LNCaP clone FGC (cell line): ENCODE measurements at regions not wholly inside any gene's neighbourhood (a gene's known extent, or its start where the extent isn't known, plus 50 kb on each side); places are given as distances from the start of the nearest gene placed in this dataset.
"Not testable (repeated sequence)": the region's sequence is repeated elsewhere in the genome, so short reads cannot be mapped to it uniquely, and the experiment has no call there.

Experiments
- DNase-seq: peaks from one replicate; pipeline ENCODE4 v3.0.0-alpha.2; 2011; ENCODE audit warnings: low read depth
- H3K4me3 ChIP-seq: 2 replicates; pipeline ENCODE4 v1.5.1; 2011; ENCODE audit warnings: mild to moderate bottlenecking, low read depth, low read length, control low read depth
- CTCF ChIP-seq: IDR thresholded peaks from 2 replicates; pipeline ENCODE4 v1.5.1; 2012; ENCODE audit warnings: mild to moderate bottlenecking; ENCODE audit not compliant: control insufficient read depth, insufficient read depth; ENCODE audit errors: extremely low read depth

GRCh38 chr14:28382444-28383190, 384.0 kb upstream of the FOXG1 start:
- no peak for TF ChIP-seq CTCF
- no peak for DNase-seq
- H3K4me3 ChIP-seq = no peak overlapping the region

GRCh38 chr14:28398506-28398905, 368.1 kb upstream of the FOXG1 start:
- H3K4me3 ChIP-seq = no peak overlapping the region
- DNase-seq = no peak
- no peak for TF ChIP-seq CTCF

GRCh38 chr14:28401705-28402104, 364.9 kb upstream of the FOXG1 start:
- not testable (repeated sequence) for H3K4me3 ChIP-seq, DNase-seq

- no peak for TF ChIP-seq CTCF
- H3K4me3 ChIP-seq = no peak overlapping the region
- no peak for DNase-seq
Measured at GRCh38 chr14:28406196-28406595, 360.4 kb upstream of the FOXG1 start.

- no peak for TF ChIP-seq CTCF
Measured at GRCh38 chr14:28407031-28407825, 359.4 kb upstream of the FOXG1 start.

GRCh38 chr14:28407996-28408395, 358.6 kb upstream of the FOXG1 start:
- H3K4me3 ChIP-seq = no peak overlapping the region
- no peak for TF ChIP-seq CTCF
- no peak for DNase-seq

More at GRCh38 chr14:28407031-28407825, 359.4 kb upstream of the FOXG1 start:
- no peak overlapping the region for H3K4me3 ChIP-seq
- no peak for DNase-seq

GRCh38 chr14:28412077-28412476, 354.5 kb upstream of the FOXG1 start:
- no peak for DNase-seq

More at GRCh38 chr14:28412077-28412476, 354.5 kb upstream of the FOXG1 start:
- H3K4me3 ChIP-seq = no peak overlapping the region
- no peak for TF ChIP-seq CTCF
